ENCODE measurements at regions not wholly inside any gene's neighbourhood (a gene's known extent, or its start where the extent isn't known, plus 50 kb on each side); places are given as distances from the start of the nearest gene placed in this dataset.

GRCh38 chr5:118776755-118777154, 211.6 kb downstream of the DTWD2 start:
- Mint-ChIP-seq H3K27ac (no peak overlapping the region), H3K4me1 (peaks cover 14% of the 10 kb centered on the region), H3K27me3 (ENCODE audit: low read depth) (no peaks in the 10 kb centered on the region), H3K4me3 (no peak overlapping the region), H3K9me3 (peaks cover 2% of the 10 kb centered on the region), H3K36me3 (peaks cover under 1% of the 10 kb centered on the region; the same call in 1 of the 2 replicates)
- DNase-seq (ENCODE audit: low spot score): no peak
- no peak for ATAC-seq
- ChIA-PET CTCF (no interaction called here), POLR2A (interaction anchor here (0.7 kb wide), 1 partner anchor 515 kb away, joined by 10 read pairs; no protein-coding TSS in a partner anchor)
- TF ChIP-seq ELF4 (CRISPR knock-in tag; IDR thresholded peaks at IDR 0.05; ENCODE audit: low read depth) (no peak), ZNF512 (CRISPR knock-in tag; IDR thresholded peaks at IDR 0.05; ENCODE audit: borderline replicate concordance) (0 out of 2 replicates have a peak, but pooled peaks have one; percentile 18), MXD4 (CRISPR knock-in tag; IDR thresholded peaks at IDR 0.05; ENCODE audit: borderline replicate concordance) (no peak)

DNA sequence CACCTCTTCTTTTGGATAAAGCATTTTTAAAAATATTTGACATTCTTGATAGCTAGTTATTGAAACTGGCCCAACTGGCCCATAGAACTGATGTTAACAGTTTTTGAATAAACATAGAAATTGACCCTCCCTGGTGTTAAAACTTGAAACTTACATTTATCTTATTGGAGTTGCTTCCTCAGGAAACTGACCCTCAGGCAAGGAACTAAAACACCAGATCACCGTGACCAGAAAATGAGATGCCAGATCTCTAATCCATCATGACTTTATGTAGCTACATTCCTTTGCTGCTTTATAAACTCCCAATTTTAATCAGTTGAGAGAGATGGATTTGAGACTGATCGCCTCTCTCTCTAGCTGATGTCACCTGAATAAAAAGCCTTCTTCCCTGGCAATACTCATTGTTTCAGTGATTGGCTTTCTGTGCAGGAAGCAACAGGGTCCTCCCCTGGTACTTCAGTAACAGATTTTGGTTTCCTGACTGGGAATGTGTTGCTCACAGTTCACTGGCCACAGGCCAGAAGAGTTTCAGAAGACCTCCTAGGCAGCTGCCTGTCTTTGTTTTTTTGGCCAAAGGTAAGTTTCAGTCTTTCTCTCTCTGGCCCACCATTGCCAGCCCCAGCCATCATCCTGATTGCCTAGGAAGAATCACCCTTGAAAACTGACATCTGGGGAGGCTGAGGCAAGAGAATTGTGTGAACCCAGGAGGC, 212.4 kb downstream of the DTWD2 start:
- ChIA-PET CTCF (no interaction called here), POLR2A (interaction anchor here (0.7 kb wide), 1 partner anchor 514 kb away, joined by 10 read pairs; no protein-coding TSS in a partner anchor)
- DNase-seq (ENCODE audit: low spot score): no peak
- no peak overlapping the region for H3K27ac Mint-ChIP-seq
- H3K27me3 Mint-ChIP-seq (ENCODE audit: low read depth): no peaks in the 10 kb centered on the region
- ATAC-seq: no peak
- peaks cover 6% of the 10 kb centered on the region; the same call in 1 of the 2 replicates for H3K36me3 Mint-ChIP-seq
- H3K9me3 Mint-ChIP-seq: peaks cover 8% of the 10 kb centered on the region
- H3K4me3 Mint-ChIP-seq: no peak overlapping the region
- no peak for TF ChIP-seq NR3C1 (CRISPR knock-in tag; conservative IDR thresholded peaks at IDR 0.05; ENCODE audit: low read depth)
- peaks cover 14% of the 10 kb centered on the region for H3K4me1 Mint-ChIP-seq

GRCh38 chr5:118768607-118769175, 219.7 kb downstream of the DTWD2 start:
- CTCF ChIA-PET: no interaction called here
- peaks cover 4% of the 10 kb centered on the region for H3K4me1 Mint-ChIP-seq

DNA sequence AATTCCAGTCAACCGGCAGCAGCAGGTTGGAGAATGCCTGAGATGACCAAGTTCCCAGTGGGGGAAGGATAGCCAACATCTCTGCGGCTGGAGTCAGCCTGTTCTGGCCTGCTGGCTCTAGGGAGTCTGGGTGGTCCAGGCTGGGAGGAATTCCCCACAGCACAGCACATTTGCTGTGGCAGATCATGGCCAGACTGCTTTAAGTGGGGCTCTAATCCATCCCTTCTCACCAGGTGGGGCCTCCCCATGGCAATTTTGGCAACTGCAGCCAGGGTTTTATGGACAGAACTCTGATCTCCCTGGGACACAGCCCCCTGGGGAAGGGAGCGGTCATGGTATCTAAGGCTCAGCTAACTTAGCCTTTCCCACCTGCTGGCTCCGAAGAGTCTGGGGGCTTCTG, 226.1 kb downstream of the DTWD2 start:
- POLR2A ChIA-PET: no interaction called here
- peak; percentile 14 for DNase-seq (ENCODE audit: low spot score)
- Mint-ChIP-seq H3K9me3 (peaks cover 8% of the 10 kb centered on the region), H3K4me1 (no peaks in the 10 kb centered on the region), H3K4me3 (no peak overlapping the region), H3K27ac (no peak overlapping the region), H3K27me3 (ENCODE audit: low read depth) (no peaks in the 10 kb centered on the region), H3K36me3 (no peaks in the 10 kb centered on the region)
- CTCF ChIA-PET: no interaction called here
- ATAC-seq: no peak
- TF ChIP-seq JAZF1 (CRISPR knock-in tag; IDR thresholded peaks at IDR 0.05): no peak
- TF ChIP-seq, protein P1, sequence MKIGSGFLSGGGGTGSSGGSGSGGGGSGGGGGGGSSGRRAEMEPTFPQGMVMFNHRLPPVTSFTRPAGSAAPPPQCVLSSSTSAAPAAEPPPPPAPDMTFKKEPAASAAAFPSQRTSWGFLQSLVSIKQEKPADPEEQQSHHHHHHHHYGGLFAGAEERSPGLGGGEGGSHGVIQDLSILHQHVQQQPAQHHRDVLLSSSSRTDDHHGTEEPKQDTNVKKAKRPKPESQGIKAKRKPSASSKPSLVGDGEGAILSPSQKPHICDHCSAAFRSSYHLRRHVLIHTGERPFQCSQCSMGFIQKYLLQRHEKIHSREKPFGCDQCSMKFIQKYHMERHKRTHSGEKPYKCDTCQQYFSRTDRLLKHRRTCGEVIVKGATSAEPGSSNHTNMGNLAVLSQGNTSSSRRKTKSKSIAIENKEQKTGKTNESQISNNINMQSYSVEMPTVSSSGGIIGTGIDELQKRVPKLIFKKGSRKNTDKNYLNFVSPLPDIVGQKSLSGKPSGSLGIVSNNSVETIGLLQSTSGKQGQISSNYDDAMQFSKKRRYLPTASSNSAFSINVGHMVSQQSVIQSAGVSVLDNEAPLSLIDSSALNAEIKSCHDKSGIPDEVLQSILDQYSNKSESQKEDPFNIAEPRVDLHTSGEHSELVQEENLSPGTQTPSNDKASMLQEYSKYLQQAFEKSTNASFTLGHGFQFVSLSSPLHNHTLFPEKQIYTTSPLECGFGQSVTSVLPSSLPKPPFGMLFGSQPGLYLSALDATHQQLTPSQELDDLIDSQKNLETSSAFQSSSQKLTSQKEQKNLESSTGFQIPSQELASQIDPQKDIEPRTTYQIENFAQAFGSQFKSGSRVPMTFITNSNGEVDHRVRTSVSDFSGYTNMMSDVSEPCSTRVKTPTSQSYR (CRISPR knock-in tag; IDR thresholded peaks at IDR 0.05): no peak
- TF ChIP-seq ELF4 (CRISPR knock-in tag; IDR thresholded peaks at IDR 0.05; ENCODE audit: low read depth): no peak
- no peak for TF ChIP-seq NR2C2 (CRISPR knock-in tag; IDR thresholded peaks at IDR 0.05)
- TF ChIP-seq RORB (CRISPR knock-in tag; IDR thresholded peaks at IDR 0.05): no peak
- TF ChIP-seq ARID4B (CRISPR knock-in tag; IDR thresholded peaks at IDR 0.05; ENCODE audit: borderline replicate concordance): no peak
- TF ChIP-seq TCF7 (CRISPR knock-in tag; IDR thresholded peaks at IDR 0.05; ENCODE audit: low read depth): no peak
- no peak for TF ChIP-seq MYBL2 (CRISPR knock-in tag; IDR thresholded peaks at IDR 0.05)
- TF ChIP-seq CBFB (CRISPR knock-in tag; IDR thresholded peaks at IDR 0.05; ENCODE audit: low read depth): no peak
- TF ChIP-seq CREM (CRISPR knock-in tag; IDR thresholded peaks at IDR 0.05): no peak

More at GRCh38 chr5:118768607-118769175, 219.7 kb downstream of the DTWD2 start:
- ATAC-seq (no peak), DNase-seq (ENCODE audit: low spot score) (no peak)
- Mint-ChIP-seq H3K36me3 (peaks cover 6% of the 10 kb centered on the region; the same call in 1 of the 2 replicates), H3K9me3 (peaks cover 12% of the 10 kb centered on the region), H3K27ac (no peak overlapping the region), H3K27me3 (ENCODE audit: low read depth) (no peaks in the 10 kb centered on the region), H3K4me3 (no peak overlapping the region)
- no peak for TF ChIP-seq ZNF396 (CRISPR knock-in tag; IDR thresholded peaks at IDR 0.05; ENCODE audit: borderline replicate concordance)
- TF ChIP-seq GTF2I (CRISPR knock-in tag; conservative IDR thresholded peaks at IDR 0.05): no peak
- TF ChIP-seq ZNF512 (CRISPR knock-in tag; IDR thresholded peaks at IDR 0.05; ENCODE audit: borderline replicate concordance): no peak
- TF ChIP-seq ETV6 (CRISPR knock-in tag; IDR thresholded peaks at IDR 0.05): no peak
- POLR2A ChIA-PET: no interaction called here
